Sigmoid colon (tissue), 4 donors: ENCODE measurements at regions not wholly inside any gene's neighbourhood (a gene's known extent, or its start where the extent isn't known, plus 50 kb on each side); places are given as distances from the start of the nearest gene placed in this dataset.

Source experiments
- CTCF ChIP-seq, 4 experiments: fragments of 450-650 bp in 3 of 4; fragments of 200-600 bp in 1 of 4; IDR thresholded peaks; one replicate each; pipeline ENCODE4 v1.5.1; 2016 to 2019; ENCODE audit warnings: antibody characterized with exemption in 4 of 4, mild to moderate bottlenecking in 3 of 4, moderate library complexity in 2 of 4
- EP300 ChIP-seq, 4 donors: sonication (generic); formaldehyde crosslinking; IDR thresholded peaks; one replicate each; pipeline ENCODE4 v1.6.1; 2017; ENCODE audit warnings: antibody characterized with exemption in 4 of 4

GRCh38 chr5:3995954-3996619, 400.5 kb downstream of the IRX1 start:
- no peak for TF ChIP-seq CTCF (IDR thresholded peaks at IDR 0.05)
- no peak for TF ChIP-seq EP300 (IDR thresholded peaks at IDR 0.05)
